HG02763 (cell line): ENCODE measurements at regions not wholly inside any gene's neighbourhood (a gene's known extent, or its start where the extent isn't known, plus 50 kb on each side); places are given as distances from the start of the nearest gene placed in this dataset.
"Not testable (repeated sequence)": the region's sequence is repeated elsewhere in the genome, so short reads cannot be mapped to it uniquely, and the experiment has no call there.

Experiments
- ATAC-seq: cut with Tn5 transposase; IDR thresholded peaks from one replicate; pipeline ENCODE4 v1.9.1; 2021; ENCODE audit warnings: mild to moderate bottlenecking, moderate library complexity; ENCODE audit not compliant: unreplicated experiment

DNA sequence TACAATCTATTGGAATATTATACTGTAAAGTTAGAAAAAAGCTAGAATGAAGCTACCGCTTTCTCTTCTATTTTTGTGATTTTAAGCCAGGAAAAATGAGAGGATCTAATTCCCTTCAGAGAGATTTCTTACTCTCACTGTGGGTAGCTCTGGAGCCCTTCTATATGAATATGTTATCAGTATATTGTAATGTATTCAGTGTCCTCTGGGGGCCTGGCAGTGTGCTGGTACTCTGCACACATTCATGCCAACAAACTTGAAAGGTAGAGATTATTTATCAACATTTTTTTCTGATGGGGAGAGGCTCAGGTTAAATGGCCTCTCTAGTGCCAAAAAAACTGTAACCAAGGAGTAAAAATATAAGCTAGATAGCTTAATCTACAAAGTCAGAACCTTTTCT lies 292.8 kb downstream of the TTC6 start:
- no peak for ATAC-seq

GRCh38 chr14:37889087-37889486 lies 293.7 kb downstream of the TTC6 start:
- ATAC-seq: no peak

DNA sequence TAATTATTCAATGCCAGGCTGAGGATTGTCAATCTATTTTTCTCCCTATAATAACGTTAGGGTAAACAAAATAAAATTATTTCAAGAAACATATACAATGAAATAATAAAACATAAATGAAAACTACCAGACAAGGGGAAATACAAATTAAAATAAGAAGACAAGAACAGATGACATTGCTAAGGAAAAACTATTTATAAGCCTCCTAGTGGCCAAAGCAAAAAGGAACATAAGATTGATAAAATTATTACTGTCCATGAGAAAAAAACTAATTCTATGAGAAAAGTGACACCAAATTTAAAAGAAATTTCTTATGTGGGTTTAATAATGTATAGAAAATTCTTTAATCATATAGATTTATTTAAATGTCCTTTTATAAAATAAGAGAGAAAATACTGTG lies 294.7 kb downstream of the TTC6 start:
- ATAC-seq: no peak

- not testable (repeated sequence) for ATAC-seq
Observed at GRCh38 chr14:37891500-37891899, 296.1 kb downstream of the TTC6 start.

- no peak for ATAC-seq
Observed at GRCh38 chr14:37894463-37894862, 299.0 kb downstream of the TTC6 start.

- no peak for ATAC-seq
Observed at GRCh38 chr14:37899365-37899764, 303.9 kb downstream of the TTC6 start.

GRCh38 chr14:37900561-37900960 lies 305.1 kb downstream of the TTC6 start:
- no peak for ATAC-seq

GRCh38 chr14:37901978-37902377 lies 305.7 kb upstream of the SSTR1 start:
- ATAC-seq: no peak

GRCh38 chr14:37903343-37904191 lies 304.1 kb upstream of the SSTR1 start:
- no peak for ATAC-seq

GRCh38 chr14:37924622-37925021 lies 283.1 kb upstream of the SSTR1 start:
- ATAC-seq: no peak

GRCh38 chr14:37932008-37932407 lies 275.7 kb upstream of the SSTR1 start:
- no peak for ATAC-seq

- ATAC-seq: no peak
Observed at GRCh38 chr14:37932481-37932880, 275.2 kb upstream of the SSTR1 start.

- no peak for ATAC-seq
Observed at GRCh38 chr14:37936971-37937370, 270.7 kb upstream of the SSTR1 start.

GRCh38 chr14:37939442-37940028 lies 268.2 kb upstream of the SSTR1 start:
- ATAC-seq: no peak

- no peak for ATAC-seq
Observed at GRCh38 chr14:37945959-37946358, 261.7 kb upstream of the SSTR1 start.

DNA sequence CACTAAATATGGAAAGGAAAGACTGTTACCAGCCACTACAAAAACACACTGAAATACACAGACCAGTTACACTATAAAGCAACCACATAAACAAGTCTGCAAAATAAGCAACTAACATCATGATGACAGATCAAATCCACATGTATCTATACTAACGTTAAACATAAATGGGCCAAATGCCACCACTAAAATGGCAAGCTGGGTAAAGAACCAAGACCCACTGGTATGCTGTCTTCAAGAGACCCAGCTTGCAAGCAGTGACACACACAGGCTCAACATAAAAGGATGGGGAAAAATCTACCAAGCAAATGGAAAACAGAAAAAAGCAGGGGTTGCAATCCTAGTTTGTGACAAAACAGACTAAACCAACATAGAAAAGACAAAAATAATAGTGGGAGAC lies 260.9 kb upstream of the SSTR1 start:
- no peak for ATAC-seq

DNA sequence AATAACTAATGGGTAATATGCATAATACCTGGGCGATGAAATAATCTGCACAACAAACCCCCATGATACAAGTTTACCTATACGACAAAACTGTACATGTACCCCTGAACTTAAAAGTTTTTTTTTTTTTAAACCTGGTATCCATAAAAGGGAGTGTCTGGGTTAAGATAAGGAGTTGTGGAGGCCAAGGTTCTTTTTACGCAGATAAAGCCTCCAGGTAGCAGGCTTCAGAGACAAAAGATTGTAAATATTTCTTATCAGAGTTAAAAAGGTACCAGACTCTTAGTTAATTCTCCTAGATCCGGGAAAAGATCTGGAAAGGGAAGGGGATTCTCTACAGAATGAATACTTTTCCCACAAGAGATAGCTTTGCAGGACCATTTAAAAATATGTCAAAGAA lies 259.4 kb upstream of the SSTR1 start:
- no peak for ATAC-seq

- no peak for ATAC-seq
Observed at GRCh38 chr14:37968664-37969240, 239.0 kb upstream of the SSTR1 start.

DNA sequence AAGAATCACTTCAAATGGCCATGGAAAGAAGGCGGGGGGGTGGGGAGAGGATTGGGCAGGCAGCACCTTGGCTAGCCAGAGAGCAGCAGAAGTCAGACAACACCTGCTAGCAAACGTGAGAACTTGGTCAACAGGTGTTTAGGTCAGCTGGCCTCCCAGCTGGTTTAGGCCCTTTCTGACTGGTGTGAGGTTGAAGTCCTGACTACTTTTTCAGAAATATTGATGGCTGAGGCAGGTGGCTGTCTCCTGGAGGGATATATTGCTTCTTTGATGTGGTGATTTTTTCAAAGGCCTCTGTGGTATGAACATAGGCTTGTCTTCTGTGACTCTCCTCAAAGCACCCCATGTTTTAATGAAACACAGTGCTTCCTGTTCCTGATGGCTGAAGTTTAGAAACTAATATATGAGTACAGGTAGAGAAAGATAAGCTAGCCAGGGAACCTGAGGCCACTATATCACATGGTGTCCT lies 238.2 kb upstream of the SSTR1 start:
- ATAC-seq: no peak

- no peak for ATAC-seq
Observed at GRCh38 chr14:37970696-37971095, 237.0 kb upstream of the SSTR1 start.

- ATAC-seq: no peak
Observed at GRCh38 chr14:37972941-37973887, 234.5 kb upstream of the SSTR1 start.
